ENCODE measurements at regions not wholly inside any gene's neighbourhood (a gene's known extent, or its start where the extent isn't known, plus 50 kb on each side); places are given as distances from the start of the nearest gene placed in this dataset.

DNA sequence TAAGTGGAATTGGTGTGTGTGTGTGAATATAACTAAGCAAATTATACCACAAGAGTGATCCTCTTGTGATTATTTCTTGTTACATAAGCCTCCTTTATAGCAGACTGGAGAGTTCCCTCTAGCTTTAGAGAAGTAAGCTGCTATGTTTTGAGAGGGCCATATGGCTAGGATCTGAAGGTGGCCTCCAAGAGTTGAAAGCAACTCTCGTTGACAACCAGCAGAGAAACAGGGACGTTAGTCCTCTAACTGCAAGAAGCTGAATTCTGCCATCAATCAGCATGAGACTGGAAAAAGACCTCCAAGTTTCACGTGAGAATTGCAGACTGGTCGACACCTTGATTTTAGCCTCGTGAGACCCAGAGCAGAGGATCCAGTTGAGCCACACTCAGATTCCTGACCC is 278.5 kb upstream of the ZNF717 start:
- no peak for DNase-seq (ENCODE audit: low read depth in 2 of 2)

DNA sequence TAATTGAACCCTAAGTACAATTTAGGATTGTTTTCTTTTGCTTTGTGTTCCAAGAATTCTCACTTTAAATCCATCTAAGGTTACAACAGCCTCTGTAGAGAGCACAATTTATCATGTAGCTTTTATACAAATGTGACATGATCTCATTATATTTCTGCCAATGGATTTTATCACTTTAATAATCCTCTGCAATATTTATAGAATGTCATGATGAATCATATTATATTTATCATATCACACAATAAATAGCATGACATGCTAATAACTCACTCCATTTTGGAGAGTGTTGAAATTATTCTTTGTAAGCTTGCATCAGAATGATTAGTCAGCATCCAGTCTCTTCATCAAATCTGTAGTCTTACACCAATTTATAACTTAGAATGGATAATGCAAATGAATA is 280.6 kb upstream of the ZNF717 start:
- DNase-seq (ENCODE audit: low read depth in 2 of 2), result no peak

DNA sequence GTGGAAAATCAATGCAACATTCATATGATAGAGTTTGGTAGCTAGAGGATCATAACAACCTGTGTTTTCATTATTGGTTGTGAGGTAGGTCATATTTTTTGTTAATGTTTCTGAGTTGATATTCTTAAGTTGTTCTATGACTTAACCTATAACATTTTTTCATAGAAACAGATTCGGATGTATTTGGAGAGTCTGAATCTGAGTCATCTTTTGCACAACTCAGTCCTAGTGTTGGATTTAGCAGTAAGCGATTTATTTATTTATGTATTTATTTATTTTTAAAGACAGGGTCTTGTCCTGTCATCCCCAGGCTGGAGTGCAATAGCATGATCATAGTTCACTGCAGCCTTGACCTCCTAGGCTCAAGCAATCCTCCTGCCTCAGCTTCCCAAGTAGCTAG is 292.8 kb upstream of the ZNF717 start:
- DNase-seq (ENCODE audit: low read depth in 2 of 2), result no peak

DNA sequence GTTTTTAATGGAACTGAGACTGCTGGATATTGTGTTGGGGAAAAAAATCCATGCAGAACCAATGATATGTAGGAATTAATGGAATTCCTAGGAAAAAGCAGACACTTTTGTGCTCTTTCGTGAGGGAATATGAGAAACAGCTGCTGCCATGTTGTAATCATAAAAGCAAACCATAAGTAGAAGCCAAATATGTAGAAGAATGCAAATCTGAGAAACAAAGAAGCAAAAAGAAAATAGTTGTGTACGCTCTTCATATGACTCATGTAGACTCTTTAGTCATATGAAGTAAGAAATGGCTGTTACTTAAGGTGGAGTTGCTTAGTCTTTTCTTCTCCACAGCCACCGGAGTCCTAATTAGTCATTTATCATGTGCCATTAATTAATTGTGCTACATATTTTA is 298.6 kb upstream of the ZNF717 start:
- DNase-seq (ENCODE audit: low read depth in 2 of 2), result no peak

DNA sequence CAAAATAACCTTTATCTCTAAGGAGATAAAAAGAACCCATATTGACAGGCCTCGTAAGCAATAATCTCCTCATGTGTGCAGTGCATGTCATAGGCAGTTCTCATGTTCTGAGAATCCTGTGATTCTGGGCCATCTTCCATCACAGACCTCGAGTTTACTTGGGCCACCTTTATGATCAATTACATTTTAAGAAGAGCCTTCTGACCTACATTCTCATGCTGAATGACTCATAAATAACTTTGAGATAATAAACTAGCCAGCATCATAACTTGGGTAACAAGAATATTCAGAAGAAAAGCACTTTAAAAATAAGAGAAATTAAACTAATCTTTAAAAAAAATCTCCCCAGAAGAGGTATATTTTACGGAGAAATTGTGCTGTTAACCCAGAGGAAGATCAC is 310.7 kb upstream of the ZNF717 start:
- DNase-seq (ENCODE audit: low read depth in 2 of 2), result no peak

DNA sequence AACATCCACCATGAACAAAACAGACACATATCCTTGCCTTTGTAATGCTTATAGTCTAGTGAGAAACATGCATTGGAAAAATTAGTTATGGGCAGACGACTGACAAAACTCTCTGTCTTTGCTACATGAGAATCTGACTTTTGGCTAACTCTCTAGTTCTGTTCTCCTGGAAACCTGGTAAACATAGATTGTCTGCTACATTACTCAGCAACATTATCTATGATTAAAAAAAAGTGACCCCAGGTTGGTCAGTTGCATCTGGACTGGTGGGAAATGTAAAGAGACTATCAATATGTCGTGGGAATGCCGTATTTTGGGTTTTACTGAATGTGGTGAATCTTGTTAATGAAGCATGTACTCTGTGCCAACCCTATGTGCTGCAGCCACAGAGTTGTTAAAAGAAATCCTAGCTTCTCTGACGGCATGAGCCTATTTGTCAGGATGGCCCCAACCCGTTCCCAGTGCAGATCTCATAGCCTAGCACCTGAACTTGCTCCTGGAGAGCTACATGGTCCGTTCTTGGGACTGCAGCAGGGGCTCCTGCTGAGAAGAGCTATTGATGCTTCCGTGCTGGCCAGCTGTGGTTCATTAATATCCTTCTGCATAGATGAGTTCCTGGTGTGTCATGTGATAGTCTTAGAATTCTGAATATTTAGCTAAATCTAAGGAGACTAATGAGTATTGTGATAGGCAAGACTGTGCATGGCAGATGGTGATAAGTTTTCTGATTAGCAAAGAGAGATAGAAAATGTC is 311.7 kb upstream of the ZNF717 start:
- no peak for DNase-seq (ENCODE audit: low read depth in 2 of 2)

DNA sequence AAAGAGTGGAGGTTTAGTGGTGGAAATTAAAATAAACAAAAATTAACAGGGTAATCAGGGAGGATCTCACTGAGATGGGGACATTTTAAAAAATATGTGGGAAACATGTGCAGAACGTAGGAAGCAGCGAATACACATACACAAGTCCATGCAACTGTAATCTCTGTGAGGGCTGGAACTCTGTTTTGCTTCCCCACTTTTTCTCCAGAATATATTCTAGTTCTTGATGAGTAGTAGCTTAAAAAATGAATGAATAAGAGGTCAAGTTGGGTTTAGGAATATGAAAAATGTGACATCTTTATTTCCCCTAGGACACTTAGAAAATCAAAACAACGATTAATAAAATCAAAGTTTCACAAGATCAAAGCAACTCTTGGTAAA is 312.2 kb upstream of the ZNF717 start:
- DNase-seq (ENCODE audit: low read depth in 2 of 2), result no peak

DNA sequence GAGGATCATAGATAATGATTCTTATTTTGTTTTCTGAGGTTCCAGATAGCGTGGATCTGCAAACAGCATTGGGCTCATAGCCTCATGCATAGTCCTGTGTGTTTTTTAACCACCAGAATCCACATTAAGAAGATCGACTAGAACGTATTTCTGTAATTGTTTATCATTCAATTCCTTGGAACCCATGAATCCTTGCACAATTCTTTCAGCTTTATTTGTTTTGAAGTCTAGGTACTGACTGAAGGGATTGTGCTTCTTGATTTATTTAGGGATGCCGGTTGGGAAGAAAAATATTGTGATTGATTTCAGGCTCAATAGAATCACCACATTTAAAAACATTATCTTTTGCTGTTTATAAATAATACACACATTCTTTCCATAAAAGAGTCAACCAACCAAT is 314.6 kb upstream of the ZNF717 start:
- no peak for DNase-seq (ENCODE audit: low read depth in 2 of 2)

DNA sequence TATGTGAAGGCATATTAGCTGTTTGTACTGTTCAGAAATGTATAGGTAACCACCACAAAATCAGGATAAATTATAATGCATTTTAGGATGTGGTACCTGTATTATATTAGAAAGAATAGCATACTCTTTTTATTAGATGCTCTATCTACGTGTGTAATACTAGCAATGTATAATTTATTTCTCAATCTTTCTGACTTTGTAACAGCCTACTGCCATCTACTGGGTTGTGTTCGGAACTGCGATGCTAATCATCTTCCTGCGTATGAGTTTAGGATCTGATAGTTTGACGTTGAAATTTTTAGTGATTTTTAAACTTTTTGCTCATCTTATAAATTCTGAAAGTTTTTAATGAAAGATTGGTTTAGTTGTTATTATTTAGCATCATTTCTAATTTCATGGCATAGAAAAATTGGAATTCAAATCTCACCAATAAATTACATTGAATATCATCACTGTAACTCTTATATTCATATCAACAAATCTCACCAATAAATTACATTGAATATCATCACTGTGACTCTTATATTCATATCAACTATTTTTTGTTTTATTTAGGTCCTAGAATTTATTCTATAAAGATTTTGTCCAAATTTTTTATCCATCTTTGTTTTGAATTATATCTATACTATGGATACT is 322.7 kb upstream of the ZNF717 start:
- no peak for DNase-seq (ENCODE audit: low read depth in 2 of 2)

DNA sequence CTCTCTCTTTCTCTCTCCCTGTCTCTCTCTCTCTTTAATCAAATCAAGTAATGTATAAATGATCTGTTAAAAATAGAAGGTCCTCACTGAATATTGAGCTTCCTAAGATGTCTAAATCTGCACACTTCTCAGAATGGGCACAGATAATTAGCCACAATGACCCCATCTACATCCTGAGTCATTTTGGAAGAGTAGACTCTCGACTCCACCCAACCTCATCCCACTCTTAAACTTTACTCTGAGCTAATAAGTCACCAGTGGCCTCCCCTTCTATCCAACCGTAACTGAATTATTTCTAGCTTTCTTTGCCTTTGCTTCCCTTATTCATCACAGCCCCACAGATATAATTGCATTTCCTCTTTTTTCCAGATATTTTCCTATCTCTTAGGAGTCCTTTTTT is 326.5 kb upstream of the ZNF717 start:
- no peak for DNase-seq (ENCODE audit: low read depth in 2 of 2)

DNA sequence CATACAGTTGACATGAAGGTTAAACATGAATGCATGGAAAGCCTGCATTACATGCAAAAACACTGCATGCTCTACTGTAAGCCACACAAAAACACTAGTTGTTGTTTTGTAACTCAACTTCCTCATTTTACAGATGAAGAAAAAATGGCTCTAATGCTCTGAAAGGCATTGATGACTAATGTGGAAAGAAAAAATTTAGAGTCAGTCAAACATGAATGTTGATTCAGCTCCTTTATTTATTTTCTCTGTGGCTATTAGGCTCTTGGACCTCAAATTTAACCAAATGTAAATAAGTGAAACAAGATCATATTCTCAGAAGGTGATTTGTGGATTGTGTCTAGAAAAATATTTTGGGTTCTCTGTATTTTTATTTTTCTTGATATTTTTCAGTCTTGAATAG is 336.7 kb upstream of the ZNF717 start:
- no peak for DNase-seq (ENCODE audit: low read depth in 2 of 2)

DNA sequence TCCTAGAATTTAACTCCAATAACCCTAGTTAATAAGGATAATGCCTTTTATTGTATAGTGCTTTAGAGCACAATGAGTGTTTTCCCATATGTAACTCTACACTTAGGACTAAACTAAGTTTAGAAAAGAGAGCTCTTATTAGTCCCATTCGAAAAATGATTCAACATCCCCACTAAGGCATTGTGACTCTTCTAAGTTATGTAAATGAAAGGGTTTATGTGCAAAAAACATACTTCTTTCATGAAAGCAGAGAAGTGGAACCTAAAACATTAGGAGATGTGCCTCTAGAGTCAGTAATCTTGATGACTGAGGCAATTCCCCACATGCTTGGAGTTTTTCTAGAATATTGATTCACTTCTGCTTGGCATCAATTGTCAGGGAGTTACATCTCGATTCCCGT is 344.1 kb upstream of the ZNF717 start:
- no peak for DNase-seq (ENCODE audit: low read depth in 2 of 2)

DNA sequence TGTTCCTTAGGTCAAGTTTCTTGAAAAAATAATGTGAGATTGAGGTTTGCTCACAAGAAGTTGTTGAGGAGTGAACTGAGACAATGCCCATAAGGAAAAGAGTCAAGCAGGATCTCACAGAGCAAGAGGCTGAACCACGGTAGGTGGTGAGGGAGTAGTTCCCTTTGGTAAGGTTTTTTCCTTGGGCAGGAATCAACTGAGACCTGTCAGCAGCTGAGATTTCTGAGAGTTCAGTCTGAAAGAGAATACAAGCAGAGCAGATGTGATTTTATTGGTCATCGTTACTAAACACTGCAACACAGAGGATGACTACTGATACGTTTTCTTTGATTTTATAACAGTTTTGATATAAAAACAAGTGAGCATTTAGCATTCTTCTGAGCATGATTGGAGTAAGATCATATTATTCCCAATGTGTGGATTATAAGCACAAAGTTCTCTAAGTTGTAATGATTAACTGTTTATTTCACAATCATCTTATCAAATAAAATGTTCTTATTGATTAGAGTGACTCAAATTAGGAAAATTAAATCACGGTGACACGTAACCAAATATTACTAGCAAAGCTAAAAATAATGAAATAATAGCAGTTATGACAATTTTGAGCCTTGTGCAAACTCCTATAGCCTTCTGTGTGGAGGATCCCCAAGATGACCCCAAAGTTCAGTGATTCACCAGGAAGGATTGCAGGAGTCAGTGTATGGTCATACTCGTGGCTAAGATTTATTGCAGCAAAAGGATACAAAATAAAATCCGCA is 346.2 kb upstream of the ZNF717 start:
- no peak for DNase-seq (ENCODE audit: low read depth in 2 of 2)

DNA sequence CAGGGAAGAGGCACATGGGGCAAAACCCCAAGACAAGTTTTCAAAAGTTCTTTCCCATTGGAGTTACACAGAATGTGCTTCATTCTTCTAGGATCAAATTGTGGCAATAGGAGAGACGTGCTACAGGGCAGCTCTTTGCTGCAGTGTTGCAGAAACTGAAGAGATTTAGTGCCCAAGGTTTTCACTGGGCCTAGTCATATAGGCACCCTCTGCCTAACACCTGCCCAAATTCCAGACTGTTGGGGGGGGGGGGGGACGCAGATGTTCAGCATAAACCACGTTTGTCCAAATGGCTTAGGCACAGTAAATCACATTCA is 346.8 kb upstream of the ZNF717 start:
- no peak for DNase-seq (ENCODE audit: low read depth in 2 of 2)

DNA sequence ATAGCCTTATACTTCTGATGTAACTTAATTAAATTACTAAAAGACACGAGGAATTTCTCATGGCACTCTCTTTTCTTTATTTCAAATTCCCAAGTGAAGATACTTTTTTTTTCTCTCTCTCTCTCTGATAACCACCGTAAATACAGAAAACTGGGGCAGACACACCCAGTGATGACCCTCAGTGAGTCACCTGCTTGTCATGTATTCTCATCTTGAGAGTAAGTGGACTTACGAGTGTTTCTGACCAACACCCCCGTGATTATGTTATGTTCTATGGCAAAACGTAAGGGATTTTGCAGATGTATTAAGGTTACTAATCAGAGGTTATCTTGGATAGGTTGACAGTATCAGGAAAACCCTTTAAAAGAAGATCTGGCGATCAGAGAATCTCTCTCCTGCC is 348.8 kb upstream of the ZNF717 start:
- no peak for DNase-seq (ENCODE audit: low read depth in 2 of 2)

DNA sequence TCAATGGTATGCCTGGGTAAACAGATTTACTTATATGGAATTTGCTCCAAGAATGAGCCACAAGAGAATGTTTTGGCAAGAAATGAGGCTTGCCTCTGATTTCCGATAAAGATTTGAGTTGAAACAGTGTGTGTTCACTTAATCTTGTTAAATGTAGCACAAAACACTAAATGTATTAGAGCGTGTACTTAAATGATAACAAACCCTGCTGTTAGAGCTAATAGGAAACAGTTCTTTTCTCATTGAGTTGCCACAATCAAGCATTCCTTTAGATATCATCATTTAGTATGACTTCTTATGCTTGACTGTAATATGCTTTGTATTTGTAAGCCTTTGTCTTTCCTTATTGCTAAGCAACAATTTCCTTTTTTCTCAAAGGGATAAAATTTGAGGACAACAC is 353.6 kb upstream of the ZNF717 start:
- no peak for DNase-seq (ENCODE audit: low read depth in 2 of 2)

DNA sequence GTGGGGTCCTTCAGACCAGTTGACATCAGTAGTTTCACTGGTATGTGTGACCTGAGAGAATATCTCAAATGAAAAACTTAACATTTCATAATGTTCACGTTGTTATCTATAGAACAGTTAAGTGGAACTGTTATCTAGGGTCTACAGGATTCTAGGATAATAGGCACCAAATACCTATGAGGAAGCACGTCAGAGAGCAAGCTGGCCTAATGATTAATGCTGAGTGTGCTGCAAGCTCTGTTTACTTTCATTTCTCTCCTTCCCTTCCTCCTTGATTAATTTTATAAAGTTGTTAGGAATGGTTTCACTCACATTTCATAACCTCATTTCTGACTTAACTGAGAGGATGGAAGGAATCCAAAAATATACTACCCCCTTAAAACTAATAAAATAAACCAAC is 362.5 kb upstream of the ZNF717 start:
- no peak for DNase-seq (ENCODE audit: low read depth in 2 of 2)

DNA sequence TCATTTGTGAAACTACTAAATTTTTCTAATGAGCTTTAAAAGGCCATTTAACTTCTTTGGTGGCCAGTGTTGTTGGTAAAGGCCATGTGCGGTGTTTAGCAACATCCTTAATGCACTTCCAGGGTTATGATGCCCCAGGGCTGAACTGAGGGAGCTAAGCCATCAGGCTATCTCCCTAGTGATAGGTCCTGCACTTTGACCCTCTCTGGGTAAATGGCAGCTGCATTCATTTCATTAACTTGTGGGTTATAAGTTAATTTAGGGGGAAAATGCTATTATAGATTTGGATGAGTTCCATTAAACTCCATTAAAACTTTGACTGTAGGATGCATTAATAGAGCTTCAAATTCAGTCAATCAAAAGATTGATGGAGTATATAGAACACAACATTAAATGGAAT is 366.7 kb upstream of the ZNF717 start:
- DNase-seq (ENCODE audit: low read depth in 2 of 2), result no peak

DNA sequence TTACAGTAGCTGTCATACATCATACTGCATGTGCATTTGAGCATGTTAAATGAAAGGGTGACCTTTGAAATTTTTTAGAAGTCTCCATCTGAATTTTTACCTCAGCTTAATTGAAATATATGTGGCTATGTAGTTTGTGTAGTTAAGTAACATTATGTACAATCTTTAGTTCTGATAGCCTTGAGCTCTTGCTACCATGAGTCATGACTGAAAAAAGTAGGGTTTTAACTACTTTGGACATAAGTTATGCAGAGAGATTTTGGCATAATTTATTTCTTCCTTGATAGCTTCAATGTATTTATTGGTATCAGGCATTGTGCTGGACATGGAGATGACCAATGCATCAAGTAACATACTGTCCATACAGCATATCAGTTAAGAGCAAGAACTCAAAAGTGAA is 376.5 kb upstream of the ZNF717 start:
- no peak for DNase-seq (ENCODE audit: low read depth in 2 of 2)

DNA sequence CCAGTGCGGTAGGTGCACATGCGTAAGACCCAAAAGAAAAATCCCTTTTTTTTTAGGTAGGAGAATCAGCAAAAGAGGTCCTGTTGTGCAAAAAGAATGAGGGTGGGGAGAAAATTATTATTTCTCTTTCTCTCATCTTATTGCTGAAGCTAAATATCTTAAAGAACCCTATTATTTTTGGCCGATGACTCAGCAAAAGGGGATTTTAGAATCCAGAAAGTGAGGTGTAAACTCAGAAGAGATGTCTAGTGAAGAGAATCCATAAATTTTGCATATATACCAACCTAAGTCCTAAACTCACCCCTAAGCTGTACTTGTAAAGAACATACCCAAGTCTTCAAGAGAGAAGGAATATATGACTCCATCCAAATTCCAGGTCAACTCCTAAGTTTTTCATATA is 386.3 kb upstream of the ZNF717 start:
- no peak for DNase-seq (ENCODE audit: low read depth in 2 of 2)

DNA sequence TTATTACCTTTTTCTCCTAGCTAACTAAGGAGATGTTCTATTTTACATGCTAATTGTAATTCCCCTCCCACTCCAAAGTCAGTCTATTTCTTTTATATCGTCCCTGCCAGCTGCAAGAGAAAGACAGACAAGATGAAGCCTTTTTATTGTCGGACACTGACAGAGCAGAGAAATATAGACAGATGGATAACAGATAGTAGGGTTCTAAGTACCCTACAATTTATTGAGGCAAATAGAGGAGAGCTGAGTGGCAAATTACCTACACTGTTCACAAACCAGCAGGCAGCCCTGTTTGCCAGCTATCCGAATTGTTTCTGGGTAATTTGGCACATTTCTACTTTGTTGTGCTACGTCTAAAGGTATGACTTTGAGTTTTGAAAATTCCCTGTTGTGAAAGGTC is 392.3 kb upstream of the ZNF717 start:
- no peak for DNase-seq (ENCODE audit: low read depth in 2 of 2)

DNA sequence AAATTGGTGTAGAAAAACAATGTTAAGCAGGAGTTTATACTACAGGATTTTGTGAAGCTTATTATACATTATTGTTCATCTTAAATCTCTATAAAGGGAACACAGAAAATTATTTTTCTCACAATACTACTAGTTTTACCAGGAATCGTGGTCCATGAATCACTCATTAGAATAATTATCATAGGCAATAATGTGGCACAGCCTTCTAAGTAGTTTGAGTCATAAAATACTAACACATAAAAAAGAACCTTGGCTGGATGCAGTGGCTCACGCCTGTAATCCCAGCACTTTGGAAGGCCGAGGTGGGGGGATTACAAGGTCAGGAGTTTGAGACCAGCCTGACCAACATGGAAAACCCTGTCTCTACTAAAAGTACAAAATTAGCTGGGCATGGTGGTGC is 393.1 kb upstream of the ZNF717 start:
- DNase-seq (ENCODE audit: low read depth in 2 of 2), result no peak

DNA sequence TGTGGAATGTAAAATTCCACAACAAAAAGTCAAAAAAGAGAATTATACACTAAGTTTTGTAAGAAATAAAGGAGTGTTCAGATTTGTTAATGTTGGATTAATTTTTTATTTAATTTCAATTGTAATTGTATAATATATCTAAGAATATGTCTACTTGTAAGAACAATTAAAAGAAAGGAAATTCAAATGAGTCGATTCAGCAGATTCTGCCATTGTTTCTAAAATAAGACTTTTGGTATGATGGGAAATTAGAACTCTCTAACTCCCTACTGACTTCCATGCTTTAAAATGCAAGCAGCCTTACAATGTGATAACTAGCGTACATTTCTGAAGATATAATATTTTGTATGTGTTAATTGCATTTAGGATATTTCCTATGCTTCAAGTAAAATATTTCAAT is 395.9 kb upstream of the ZNF717 start:
- DNase-seq (ENCODE audit: low read depth in 2 of 2), result no peak
